HG03575 (cell line): ENCODE measurements at regions not wholly inside any gene's neighbourhood (a gene's known extent, or its start where the extent isn't known, plus 50 kb on each side); places are given as distances from the start of the nearest gene placed in this dataset.
"Not testable (repeated sequence)": the region's sequence is repeated elsewhere in the genome, so short reads cannot be mapped to it uniquely, and the experiment has no call there.

Experiments used
- ATAC-seq: cut with Tn5 transposase; IDR thresholded peaks from one replicate; pipeline ENCODE4 v1.9.1; 2021; ENCODE audit not compliant: unreplicated experiment, insufficient number of reproducible peaks, low FRiP score; ENCODE audit errors: extremely low read depth

- not testable (repeated sequence) for ATAC-seq
Observed at GRCh38 chr1:242924717-242925116, 330.4 kb downstream of the CEP170 start.

- not testable (repeated sequence) for ATAC-seq
Observed at GRCh38 chr1:242923603-242924002, 331.5 kb downstream of the CEP170 start.

- not testable (repeated sequence) for ATAC-seq
Observed at GRCh38 chr1:242914729-242915128, 340.4 kb downstream of the CEP170 start.

- ATAC-seq: not testable (repeated sequence)
Observed at GRCh38 chr1:242912855-242913254, 342.2 kb downstream of the CEP170 start.

- not testable (repeated sequence) for ATAC-seq
Observed at GRCh38 chr1:242900558-242900957, 354.5 kb downstream of the CEP170 start.

- no peak for ATAC-seq
Observed at GRCh38 chr1:242890192-242890741, 364.8 kb downstream of the CEP170 start.

- ATAC-seq: no peak
Observed at GRCh38 chr1:242886137-242886536, 361.6 kb upstream of the PLD5 start.

GRCh38 chr1:242880022-242880421 is 355.5 kb upstream of the PLD5 start:
- ATAC-seq: not testable (repeated sequence)

- no peak for ATAC-seq
Observed at GRCh38 chr1:242877743-242878142, 353.2 kb upstream of the PLD5 start.

- ATAC-seq: no peak
Observed at GRCh38 chr1:242877229-242877628, 352.7 kb upstream of the PLD5 start.

- no peak for ATAC-seq
Observed at GRCh38 chr1:242876030-242876429, 351.5 kb upstream of the PLD5 start.

- no peak for ATAC-seq
Observed at GRCh38 chr1:242873661-242874060, 349.2 kb upstream of the PLD5 start.

GRCh38 chr1:242872521-242872920 is 348.0 kb upstream of the PLD5 start:
- ATAC-seq: no peak

GRCh38 chr1:242871471-242872030 is 347.1 kb upstream of the PLD5 start:
- ATAC-seq: no peak

- no peak for ATAC-seq
Observed at GRCh38 chr1:242870966-242871365, 346.5 kb upstream of the PLD5 start.

- ATAC-seq: no peak
Observed at GRCh38 chr1:242856289-242856688, 331.8 kb upstream of the PLD5 start.

- no peak for ATAC-seq
Observed at GRCh38 chr1:242854466-242854865, 330.0 kb upstream of the PLD5 start.

- ATAC-seq: no peak
Observed at GRCh38 chr1:242847390-242847993, 323.0 kb upstream of the PLD5 start.

GRCh38 chr1:242842094-242842493 is 317.6 kb upstream of the PLD5 start:
- ATAC-seq: no peak

GRCh38 chr1:242839101-242839500 is 314.6 kb upstream of the PLD5 start:
- no peak for ATAC-seq

GRCh38 chr1:242836423-242836822 is 311.9 kb upstream of the PLD5 start:
- no peak for ATAC-seq
